WERI-Rb-1 (cell line): ENCODE measurements at regions not wholly inside any gene's neighbourhood (a gene's known extent, or its start where the extent isn't known, plus 50 kb on each side); places are given as distances from the start of the nearest gene placed in this dataset.

ENCODE experiments used
- DNase-seq: peaks from one replicate; pipeline ENCODE4 v3.0.0-alpha.2; 2020
- H3K27ac ChIP-seq: fragments of 250-450 bp; sonication (Bioruptor Pico); 2 replicates; pipeline ENCODE4 v1.5.1; 2020; ENCODE audit warnings: mild to moderate bottlenecking, moderate library complexity
- H3K27me3 ChIP-seq: fragments of 250-450 bp; sonication (Bioruptor Pico); 2 replicates; pipeline ENCODE4 v1.5.1; 2021; ENCODE audit warnings: mild to moderate bottlenecking, low read depth, moderate library complexity; ENCODE audit not compliant: insufficient read depth, severe bottlenecking
- H3K36me3 ChIP-seq: fragments of 250-450 bp; sonication (Bioruptor Pico); 2 replicates; pipeline ENCODE4 v1.5.1; 2020; ENCODE audit warnings: mild to moderate bottlenecking, moderate library complexity
- H3K4me3 ChIP-seq: 2 replicates; pipeline ENCODE4 v1.5.1; 2011; ENCODE audit warnings: low read depth, mild to moderate bottlenecking, control low read depth, low read length
- H3K9me3 ChIP-seq: fragments of 250-450 bp; sonication (Bioruptor Pico); 2 replicates; pipeline ENCODE4 v1.5.1; 2021; ENCODE audit warnings: mild to moderate bottlenecking, moderate library complexity; ENCODE audit not compliant: severe bottlenecking
- CTCF ChIP-seq: IDR thresholded peaks from 2 replicates; pipeline ENCODE4 v1.5.1; 2011; ENCODE audit warnings: low read depth, mild to moderate bottlenecking, control low read depth, inconsistent platforms, low read length

- Histone ChIP-seq H3K27ac (no peak overlapping the region), H3K27me3 (no peaks in the 10 kb centered on the region), H3K9me3 (no peaks in the 10 kb centered on the region), H3K4me3 (no peak overlapping the region), H3K36me3 (no peaks in the 10 kb centered on the region)
- DNase-seq = no peak
- TF ChIP-seq CTCF = no peak
Measured at GRCh38 chr7:130880668-130881067, 146.7 kb upstream of the KLF14 start.

GRCh38 chr7:130881091-130881798 is 147.2 kb upstream of the KLF14 start:
- Histone ChIP-seq H3K36me3 (no peaks in the 10 kb centered on the region), H3K27me3 (no peaks in the 10 kb centered on the region), H3K27ac (no peak overlapping the region), H3K4me3 (no peak overlapping the region), H3K9me3 (no peaks in the 10 kb centered on the region)
- TF ChIP-seq CTCF = no peak
- no peak for DNase-seq

- H3K9me3 ChIP-seq = no peaks in the 10 kb centered on the region
- H3K36me3 ChIP-seq = no peaks in the 10 kb centered on the region
- H3K4me3 ChIP-seq = no peak overlapping the region
- no peaks in the 10 kb centered on the region for H3K27me3 ChIP-seq
- H3K27ac ChIP-seq = no peak overlapping the region
- no peak for DNase-seq
- no peak for TF ChIP-seq CTCF
Measured at GRCh38 chr7:130881799-130882141, 147.8 kb upstream of the KLF14 start.

- H3K27ac ChIP-seq = no peak overlapping the region
- no peak for DNase-seq
- no peaks in the 10 kb centered on the region for H3K27me3 ChIP-seq
- no peak for TF ChIP-seq CTCF
- no peak overlapping the region for H3K4me3 ChIP-seq
- H3K9me3 ChIP-seq = no peaks in the 10 kb centered on the region
- H3K36me3 ChIP-seq = no peaks in the 10 kb centered on the region
Measured at GRCh38 chr7:130882396-130882795, 148.4 kb upstream of the KLF14 start.

GRCh38 chr7:130883928-130884327 is 149.9 kb upstream of the KLF14 start:
- H3K9me3 ChIP-seq = no peaks in the 10 kb centered on the region
- TF ChIP-seq CTCF = no peak
- no peaks in the 10 kb centered on the region for H3K36me3 ChIP-seq
- no peak overlapping the region for H3K4me3 ChIP-seq
- H3K27me3 ChIP-seq = no peaks in the 10 kb centered on the region
- H3K27ac ChIP-seq = no peak overlapping the region
- DNase-seq = no peak
